ENCODE measurements at regions not wholly inside any gene's neighbourhood (a gene's known extent, or its start where the extent isn't known, plus 50 kb on each side); places are given as distances from the start of the nearest gene placed in this dataset.
"Not testable (repeated sequence)": the region's sequence is repeated elsewhere in the genome, so short reads cannot be mapped to it uniquely, and the experiment has no call there.

DNA sequence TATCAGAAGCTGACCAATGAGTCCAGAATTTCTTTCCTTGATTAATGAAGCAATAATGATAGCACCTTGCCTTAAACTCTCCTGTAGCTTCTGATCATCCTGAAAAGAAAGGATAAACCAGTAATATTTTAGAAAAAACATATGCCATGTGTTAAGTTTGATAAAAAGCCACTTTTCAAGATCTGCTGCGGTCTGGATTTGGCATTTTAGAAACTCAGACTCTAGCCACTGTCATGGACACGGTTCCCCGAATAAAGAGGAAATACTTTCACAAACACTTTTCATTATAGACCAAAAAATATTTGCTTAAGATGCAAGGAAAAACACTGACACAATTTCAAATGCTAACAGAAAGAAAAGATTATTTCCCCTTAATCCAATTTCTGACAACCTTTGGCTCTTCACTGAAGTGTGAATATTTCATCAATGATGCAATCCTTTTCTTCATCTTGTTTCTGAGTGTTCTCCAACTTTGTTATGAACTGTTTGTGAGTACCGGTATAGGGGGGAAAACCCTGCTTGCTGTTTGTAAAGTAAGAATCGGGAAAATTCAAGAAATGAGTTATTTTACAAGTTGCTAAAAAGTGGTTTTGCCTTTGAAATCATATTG lies 329.5 kb downstream of the CRPPA start:
- ATAC-seq (ENCODE audit: low read depth) (no peak), DNase-seq (ENCODE audit: low spot score) (no peak)
- H3K9me3 ChIP-seq (ENCODE audit: severe bottlenecking) = no peaks in the 10 kb centered on the region
- TF ChIP-seq, protein P1, sequence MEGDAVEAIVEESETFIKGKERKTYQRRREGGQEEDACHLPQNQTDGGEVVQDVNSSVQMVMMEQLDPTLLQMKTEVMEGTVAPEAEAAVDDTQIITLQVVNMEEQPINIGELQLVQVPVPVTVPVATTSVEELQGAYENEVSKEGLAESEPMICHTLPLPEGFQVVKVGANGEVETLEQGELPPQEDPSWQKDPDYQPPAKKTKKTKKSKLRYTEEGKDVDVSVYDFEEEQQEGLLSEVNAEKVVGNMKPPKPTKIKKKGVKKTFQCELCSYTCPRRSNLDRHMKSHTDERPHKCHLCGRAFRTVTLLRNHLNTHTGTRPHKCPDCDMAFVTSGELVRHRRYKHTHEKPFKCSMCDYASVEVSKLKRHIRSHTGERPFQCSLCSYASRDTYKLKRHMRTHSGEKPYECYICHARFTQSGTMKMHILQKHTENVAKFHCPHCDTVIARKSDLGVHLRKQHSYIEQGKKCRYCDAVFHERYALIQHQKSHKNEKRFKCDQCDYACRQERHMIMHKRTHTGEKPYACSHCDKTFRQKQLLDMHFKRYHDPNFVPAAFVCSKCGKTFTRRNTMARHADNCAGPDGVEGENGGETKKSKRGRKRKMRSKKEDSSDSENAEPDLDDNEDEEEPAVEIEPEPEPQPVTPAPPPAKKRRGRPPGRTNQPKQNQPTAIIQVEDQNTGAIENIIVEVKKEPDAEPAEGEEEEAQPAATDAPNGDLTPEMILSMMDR (IDR thresholded peaks at IDR 0.05; ENCODE audit: poor library complexity, severe bottlenecking) = no peak
- no peaks in the 10 kb centered on the region for H3K27me3 ChIP-seq (ENCODE audit: insufficient read depth, poor library complexity, severe bottlenecking)
- peaks cover 9% of the 10 kb centered on the region for H3K4me1 ChIP-seq (ENCODE audit: insufficient read depth, poor library complexity, severe bottlenecking)
- no peaks in the 10 kb centered on the region for H3K36me3 ChIP-seq (ENCODE audit: low read depth)
- H3K27ac ChIP-seq (ENCODE audit: poor library complexity, severe bottlenecking) = no peak overlapping the region
- no peak overlapping the region for H3K4me3 ChIP-seq (ENCODE audit: severe bottlenecking)

DNA sequence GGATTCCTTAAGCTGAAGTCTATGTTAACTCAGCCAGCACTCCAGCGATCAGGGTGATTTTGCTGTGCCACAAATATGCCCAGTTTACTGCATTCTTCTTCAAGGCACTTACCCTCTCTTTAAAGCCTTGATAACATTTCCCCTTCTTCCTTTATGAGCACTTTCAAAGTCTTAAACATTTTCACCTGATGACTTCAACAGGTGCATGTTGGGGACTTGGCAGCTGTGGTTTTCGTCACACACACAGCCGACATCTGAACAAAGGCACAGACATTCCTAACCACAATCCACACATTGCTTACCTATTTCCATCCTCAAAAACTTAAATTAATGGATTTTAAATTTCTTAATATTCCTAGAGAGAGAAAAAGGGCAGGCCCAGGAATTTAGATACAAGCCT lies 331.5 kb downstream of the CRPPA start:
- no peaks in the 10 kb centered on the region for H3K9me3 ChIP-seq (ENCODE audit: severe bottlenecking)
- peaks cover 24% of the 10 kb centered on the region for H3K4me1 ChIP-seq (ENCODE audit: insufficient read depth, poor library complexity, severe bottlenecking)
- H3K4me3 ChIP-seq (ENCODE audit: severe bottlenecking) = no peak overlapping the region
- no peak for ATAC-seq (ENCODE audit: low read depth)
- no peak overlapping the region for H3K27ac ChIP-seq (ENCODE audit: poor library complexity, severe bottlenecking)
- no peaks in the 10 kb centered on the region for H3K36me3 ChIP-seq (ENCODE audit: low read depth)
- TF ChIP-seq, protein P1 (IDR thresholded peaks at IDR 0.05; ENCODE audit: poor library complexity, severe bottlenecking) = no peak
- DNase-seq (ENCODE audit: low spot score) = no peak
- H3K27me3 ChIP-seq (ENCODE audit: insufficient read depth, poor library complexity, severe bottlenecking) = no peaks in the 10 kb centered on the region

DNA sequence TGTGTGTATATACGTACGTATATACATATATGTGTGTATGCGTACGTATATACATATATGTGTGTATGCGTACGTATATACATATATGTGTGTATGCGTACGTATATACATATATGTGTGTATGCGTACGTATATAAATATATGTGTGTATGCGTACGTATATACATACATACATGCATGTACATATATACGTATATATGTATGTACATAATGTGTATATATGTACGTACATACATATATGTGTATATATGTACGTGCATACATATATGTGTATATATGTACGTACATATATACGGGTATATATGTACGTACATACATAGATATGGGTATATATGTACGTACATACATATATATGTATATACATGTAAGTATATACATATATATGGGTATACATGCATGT lies 332.1 kb downstream of the CRPPA start:
- no peaks in the 10 kb centered on the region for H3K36me3 ChIP-seq (ENCODE audit: low read depth)
- TF ChIP-seq, protein P1 (IDR thresholded peaks at IDR 0.05; ENCODE audit: poor library complexity, severe bottlenecking) = no peak
- no peak overlapping the region for H3K27ac ChIP-seq (ENCODE audit: poor library complexity, severe bottlenecking)
- H3K9me3 ChIP-seq (ENCODE audit: severe bottlenecking) = no peaks in the 10 kb centered on the region
- ATAC-seq (ENCODE audit: low read depth) (no peak), DNase-seq (ENCODE audit: low spot score) (no peak)
- no peaks in the 10 kb centered on the region for H3K27me3 ChIP-seq (ENCODE audit: insufficient read depth, poor library complexity, severe bottlenecking)
- H3K4me1 ChIP-seq (ENCODE audit: insufficient read depth, poor library complexity, severe bottlenecking) = peaks cover 30% of the 10 kb centered on the region
- H3K4me3 ChIP-seq (ENCODE audit: severe bottlenecking) = no peak overlapping the region

DNA sequence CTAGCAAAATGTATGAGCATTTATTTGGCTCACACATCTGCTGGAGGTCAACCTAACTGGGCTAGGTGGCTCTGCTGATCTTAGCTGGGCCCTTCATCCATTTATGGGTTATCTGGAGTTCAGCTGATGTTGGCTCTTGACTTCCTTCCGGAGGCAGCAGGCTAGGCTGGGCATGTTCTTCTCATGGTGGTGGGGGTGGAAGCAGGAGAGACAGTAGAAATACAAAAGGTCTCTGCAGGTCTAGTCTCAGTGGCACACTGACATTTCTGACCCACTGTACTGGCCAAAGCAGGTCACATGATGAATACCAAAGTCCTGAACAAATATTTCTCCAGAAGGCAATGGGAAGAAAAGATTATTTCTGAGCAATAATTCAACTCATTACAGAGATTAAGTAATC lies 334.6 kb downstream of the CRPPA start:
- H3K27me3 ChIP-seq (ENCODE audit: insufficient read depth, poor library complexity, severe bottlenecking) = no peaks in the 10 kb centered on the region
- no peaks in the 10 kb centered on the region for H3K36me3 ChIP-seq (ENCODE audit: low read depth)
- H3K27ac ChIP-seq (ENCODE audit: poor library complexity, severe bottlenecking) = peak overlapping the region; percentile 99
- H3K4me1 ChIP-seq (ENCODE audit: insufficient read depth, poor library complexity, severe bottlenecking) = peaks cover 33% of the 10 kb centered on the region
- DNase-seq (ENCODE audit: low spot score) = no peak
- H3K4me3 ChIP-seq (ENCODE audit: severe bottlenecking) = no peak overlapping the region
- TF ChIP-seq, protein P1 (IDR thresholded peaks at IDR 0.05; ENCODE audit: poor library complexity, severe bottlenecking) = no peak
- H3K9me3 ChIP-seq (ENCODE audit: severe bottlenecking) = peaks cover 4% of the 10 kb centered on the region
- ATAC-seq (ENCODE audit: low read depth) = peak; percentile 29; the same call in 2 of the 3 replicates

DNA sequence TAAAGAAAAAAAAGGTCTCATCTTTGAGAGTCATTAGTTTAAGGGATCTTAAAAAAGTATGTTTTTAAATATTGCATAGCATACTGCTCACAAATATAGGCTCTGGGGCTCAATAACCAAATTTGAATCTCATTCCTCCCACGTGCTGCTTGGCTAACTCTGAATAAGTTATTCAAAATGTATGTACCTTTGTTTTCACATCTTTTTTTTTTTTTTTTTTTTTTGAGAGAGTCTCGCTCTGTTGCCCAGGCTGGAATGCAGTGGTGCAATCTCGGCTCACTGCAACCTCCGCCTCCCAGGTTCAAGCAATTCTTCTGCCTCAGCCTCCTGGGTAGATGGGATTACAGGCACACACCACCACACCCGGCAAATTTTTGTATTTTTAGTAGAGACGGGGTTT lies 335.6 kb downstream of the CRPPA start:
- not testable (repeated sequence) for H3K4me3 ChIP-seq (ENCODE audit: severe bottlenecking); H3K9me3 ChIP-seq (ENCODE audit: severe bottlenecking); H3K27me3 ChIP-seq (ENCODE audit: insufficient read depth, poor library complexity, severe bottlenecking); ATAC-seq (ENCODE audit: low read depth); DNase-seq (ENCODE audit: low spot score); H3K36me3 ChIP-seq (ENCODE audit: low read depth)
- Histone ChIP-seq H3K27ac (ENCODE audit: poor library complexity, severe bottlenecking) (peak overlapping the region; percentile 99), H3K4me1 (ENCODE audit: insufficient read depth, poor library complexity, severe bottlenecking) (peaks cover 33% of the 10 kb centered on the region)
